ENCODE measurements at regions not wholly inside any gene's neighbourhood (a gene's known extent, or its start where the extent isn't known, plus 50 kb on each side); places are given as distances from the start of the nearest gene placed in this dataset.

GRCh38 chr13:88585861-88586260, 914.7 kb downstream of the SLITRK5 start:
- no peaks in the 10 kb centered on the region for H3K4me1 ChIP-seq (ENCODE audit: insufficient read depth)
- H3K27ac Mint-ChIP-seq, result peak overlapping the region; percentile 48
- no peak for TF ChIP-seq NANOG (IDR thresholded peaks at IDR 0.05; ENCODE audit: borderline replicate concordance)
- TF ChIP-seq ZNF331 (CRISPR knock-in tag; IDR thresholded peaks at IDR 0.05; ENCODE audit: low read depth), result no peak
- TF ChIP-seq JUNB (IDR thresholded peaks at IDR 0.05; ENCODE audit: unreplicated experiment), result no peak
- TF ChIP-seq CREB1 (CRISPR knock-in tag; IDR thresholded peaks at IDR 0.05; ENCODE audit: low read depth), result no peak
- no peak for TF ChIP-seq POLR2AphosphoS5 (IDR thresholded peaks at IDR 0.05; ENCODE audit: low read depth)
- no peak for TF ChIP-seq REST (IDR thresholded peaks at IDR 0.05; ENCODE audit: unreplicated experiment)
- no peak for TF ChIP-seq EZH2 (IDR thresholded peaks at IDR 0.05; ENCODE audit: low read depth, unreplicated experiment)
- TF ChIP-seq CTCF (conservative IDR thresholded peaks at IDR 0.05; ENCODE audit: low read depth in 2 of 2), result no peak
- TF ChIP-seq ZNF462 (CRISPR knock-in tag; IDR thresholded peaks at IDR 0.05), result no peak
- no peak for TF ChIP-seq STAT1 (IDR thresholded peaks at IDR 0.05; ENCODE audit: unreplicated experiment)

More at GRCh38 chr13:88585861-88586260, 914.7 kb downstream of the SLITRK5 start:
- Mint-ChIP-seq H3K36me3 (ENCODE audit: low read depth) (no peaks in the 10 kb centered on the region), H3K4me1 (no peaks in the 10 kb centered on the region), H3K4me3 (no peak overlapping the region), H3K9me3 (no peaks in the 10 kb centered on the region), H3K27me3 (ENCODE audit: insufficient read depth, low read depth, poor library complexity) (no peaks in the 10 kb centered on the region)
- Histone ChIP-seq H2AFZ (peak overlapping the region; percentile 25; the same call in 1 of the 2 replicates), H3K27me3 (ENCODE audit: insufficient read depth) (no peaks in the 10 kb centered on the region), H3K9me2 (ENCODE audit: insufficient read depth) (0 out of 2 replicates have a peak, but pooled peaks cover 6% of the 10 kb centered on the region), H3K4me2 (no peak overlapping the region), H3K27ac (ENCODE audit: low read depth) (no peak overlapping the region), H4K20me1 (replicated peaks; ENCODE audit: insufficient read depth) (no peaks in the 10 kb centered on the region), H3K36me3 (ENCODE audit: insufficient read depth) (no peaks in the 10 kb centered on the region), H3F3A (replicated peaks; ENCODE audit: low read depth) (no peaks in the 10 kb centered on the region), H3K79me2 (replicated peaks; ENCODE audit: insufficient read depth) (no peaks in the 10 kb centered on the region), H3K4me3 (no peak overlapping the region)
- DNase-seq (ENCODE audit: low spot score), result no peak
- ATAC-seq, result no peak

Measured in GM23338 (cell line).